GM21737 (cell line): ENCODE measurements at regions not wholly inside any gene's neighbourhood (a gene's known extent, or its start where the extent isn't known, plus 50 kb on each side); places are given as distances from the start of the nearest gene placed in this dataset.
"Not testable (repeated sequence)": the region's sequence is repeated elsewhere in the genome, so short reads cannot be mapped to it uniquely, and the experiment has no call there.

Experiments
- ATAC-seq: cut with Tn5 transposase; IDR thresholded peaks from one replicate; pipeline ENCODE4 v1.9.1; 2021; ENCODE audit warnings: mild to moderate bottlenecking, moderate library complexity; ENCODE audit not compliant: unreplicated experiment

DNA sequence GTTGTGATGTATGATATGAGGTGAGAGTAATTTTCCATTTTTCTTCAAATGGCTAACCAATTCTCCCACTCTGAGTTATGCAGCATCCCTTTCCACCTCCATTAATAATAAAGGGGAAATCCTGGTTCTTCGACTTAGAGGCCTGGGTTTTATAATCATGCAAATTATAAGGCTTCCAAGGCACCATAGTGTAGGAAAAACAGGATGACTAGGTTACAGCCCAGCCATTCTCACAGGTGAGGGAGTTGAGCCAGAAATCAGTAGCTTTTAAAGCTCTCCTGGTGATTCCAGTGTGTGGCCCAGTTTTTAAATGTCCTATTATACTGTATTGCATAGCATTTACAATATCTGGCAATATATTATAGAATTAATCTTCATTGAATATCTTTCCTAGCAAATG, 203.1 kb downstream of the ARHGEF9 start:
- ATAC-seq = no peak

DNA sequence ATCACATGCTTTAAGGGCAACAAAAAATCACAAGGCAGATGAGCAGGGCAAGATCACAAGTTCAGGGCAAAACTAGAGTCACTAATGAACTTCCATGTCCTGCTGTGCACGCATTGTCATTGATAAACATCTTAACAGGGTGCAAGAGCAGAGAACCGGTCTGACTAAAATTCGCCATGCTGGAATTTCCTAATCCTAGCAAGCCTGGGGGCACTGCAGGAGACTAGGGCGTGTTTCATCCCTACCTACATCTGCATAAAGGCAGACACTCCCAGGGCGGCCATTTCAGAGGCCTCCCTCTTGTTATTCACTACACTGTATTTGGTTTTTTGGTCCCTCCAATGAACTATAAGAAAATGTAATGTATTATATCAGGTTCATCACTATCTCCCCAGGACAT, 203.6 kb downstream of the ARHGEF9 start:
- no peak for ATAC-seq

DNA sequence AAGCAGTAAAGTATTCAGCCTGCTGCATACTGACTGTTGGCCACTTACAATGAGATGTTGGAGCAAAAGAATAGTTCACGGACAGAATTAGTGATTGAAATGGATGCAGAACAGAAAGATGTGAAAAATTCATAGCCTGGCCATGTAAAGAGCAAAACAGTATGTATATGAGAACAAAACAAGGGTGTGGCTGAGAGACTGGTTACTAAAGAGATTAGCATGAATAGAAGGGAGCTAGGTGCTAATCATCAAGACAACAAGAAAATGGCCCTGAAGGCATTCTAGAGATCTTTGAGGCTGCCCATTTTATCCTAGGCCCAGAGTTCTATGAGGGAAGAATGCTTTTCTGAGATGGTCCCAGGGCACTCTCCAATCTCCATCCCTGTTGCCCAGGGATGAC, 208.5 kb downstream of the ARHGEF9 start:
- ATAC-seq = no peak

DNA sequence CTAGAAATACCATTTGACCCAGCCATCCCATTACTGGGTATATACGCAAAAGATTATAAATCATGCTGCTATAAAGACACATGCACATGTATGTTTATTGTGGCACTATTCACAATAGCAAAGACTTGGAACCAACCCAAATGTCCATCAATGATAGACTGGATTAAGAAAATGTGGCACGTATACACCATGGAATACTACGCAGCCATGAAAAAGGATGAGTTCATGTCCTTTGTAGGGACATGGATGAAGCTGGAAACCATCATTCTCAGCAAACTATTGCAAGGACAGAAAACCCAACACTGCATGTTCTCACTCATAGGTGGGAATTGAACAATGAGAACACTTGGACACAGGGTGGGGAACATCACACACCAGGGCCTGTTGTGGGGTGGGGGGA, 209.3 kb downstream of the ARHGEF9 start:
- not testable (repeated sequence) for ATAC-seq

DNA sequence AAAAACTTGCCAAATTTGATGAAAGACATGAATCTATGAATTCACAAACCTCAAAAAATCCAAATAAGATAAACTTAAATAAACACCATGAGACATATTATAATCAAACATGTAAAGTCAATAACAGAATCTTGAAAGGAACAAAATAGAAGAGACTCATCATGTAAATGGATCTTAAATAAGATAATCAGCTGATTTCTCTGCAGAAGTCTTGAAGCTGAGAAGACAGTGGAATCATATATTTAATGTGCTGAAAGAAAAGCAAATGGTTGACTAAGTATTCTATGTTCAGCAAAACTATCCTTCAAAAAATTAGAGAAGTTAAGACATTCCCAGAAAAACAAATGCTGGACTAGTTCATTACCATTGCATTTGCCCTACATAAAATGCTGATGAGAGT, 215.7 kb upstream of the SPIN4 start:
- no peak for ATAC-seq

DNA sequence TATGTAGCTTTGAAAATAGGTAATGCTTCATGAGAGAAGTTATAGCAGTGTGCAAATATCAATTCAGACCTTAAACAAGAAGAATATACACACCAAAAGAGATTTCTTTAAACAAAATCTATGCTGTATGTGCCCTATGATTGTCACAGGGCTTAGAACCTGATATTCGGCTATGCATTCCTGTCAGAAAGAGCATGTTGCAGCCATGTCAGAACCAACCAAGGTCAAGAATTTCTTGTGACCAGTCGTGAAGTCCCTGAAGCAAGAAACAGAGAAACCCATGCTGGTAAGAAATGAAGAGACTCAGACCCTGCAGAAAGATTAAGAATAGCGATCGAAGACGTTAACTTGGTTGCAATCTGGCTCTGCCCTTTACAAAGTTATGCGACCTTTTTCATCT, 210.3 kb upstream of the SPIN4 start:
- ATAC-seq = no peak

DNA sequence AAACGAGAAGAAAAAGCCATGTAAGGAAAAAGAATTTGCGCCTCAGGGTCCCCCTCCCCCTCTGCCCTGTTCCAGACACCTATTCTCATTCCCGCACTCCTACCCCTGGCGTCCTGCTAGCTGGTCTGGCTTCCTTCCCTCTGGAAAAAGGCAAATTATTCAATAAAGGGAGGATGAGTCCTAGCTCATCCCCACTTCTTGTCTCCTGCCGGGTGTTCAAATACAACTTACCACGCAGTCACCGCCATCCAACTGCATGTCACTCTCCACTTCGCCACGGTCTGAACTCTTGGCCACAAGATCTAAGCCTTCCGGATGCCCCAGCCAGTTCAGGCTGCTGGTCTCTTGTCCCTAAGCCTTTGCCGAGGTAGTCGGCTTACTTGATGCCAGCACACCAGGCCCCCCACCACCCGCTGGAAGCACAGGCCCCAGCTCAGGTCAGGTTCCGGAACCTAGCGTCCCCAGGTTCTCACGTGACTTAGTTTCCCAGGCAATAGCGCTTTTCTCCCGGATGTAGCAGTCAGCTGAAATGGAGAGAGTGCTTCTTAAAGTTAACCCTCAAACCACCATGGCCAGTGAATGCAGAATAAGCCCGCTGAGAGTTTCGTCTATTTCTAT, 209.6 kb upstream of the SPIN4 start:
- peak; percentile 99 for ATAC-seq

DNA sequence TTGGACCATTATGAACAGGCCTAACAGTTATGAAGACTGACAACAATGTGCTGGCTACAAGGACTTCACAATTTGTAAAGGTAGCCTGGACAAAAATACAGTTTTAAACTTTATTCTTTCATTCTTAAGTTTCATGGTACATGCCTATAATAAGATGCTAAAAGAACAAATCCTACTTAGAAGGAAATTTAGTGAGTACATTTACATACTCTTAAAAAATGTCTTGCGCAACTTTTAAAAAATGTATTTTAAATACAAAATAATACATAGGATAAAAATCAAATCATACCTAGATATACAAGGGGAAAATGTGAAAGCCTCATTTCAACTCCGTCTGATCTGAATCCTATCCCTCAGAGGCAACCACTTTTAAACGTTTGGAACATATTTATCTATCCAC, 200.7 kb upstream of the SPIN4 start:
- no peak for ATAC-seq

DNA sequence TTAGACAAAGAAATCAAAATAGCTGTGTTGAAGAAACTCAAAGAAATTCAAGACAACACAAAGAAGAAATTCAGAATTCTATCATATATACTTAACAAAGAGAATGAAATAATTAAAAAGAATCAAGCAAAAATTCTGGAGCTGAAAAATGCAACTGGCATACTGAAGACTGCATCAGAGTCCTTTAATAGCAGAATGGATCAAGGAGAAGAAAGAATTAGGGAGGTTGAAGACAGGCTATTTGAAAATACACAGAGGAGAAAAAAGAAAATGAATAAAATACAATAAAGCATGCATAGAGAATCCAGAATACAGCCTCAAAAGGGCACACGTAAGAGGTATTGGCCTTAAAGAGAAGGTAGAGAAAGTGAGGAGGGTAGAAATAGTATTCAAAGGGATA, 179.5 kb upstream of the SPIN4 start:
- ATAC-seq = no peak

DNA sequence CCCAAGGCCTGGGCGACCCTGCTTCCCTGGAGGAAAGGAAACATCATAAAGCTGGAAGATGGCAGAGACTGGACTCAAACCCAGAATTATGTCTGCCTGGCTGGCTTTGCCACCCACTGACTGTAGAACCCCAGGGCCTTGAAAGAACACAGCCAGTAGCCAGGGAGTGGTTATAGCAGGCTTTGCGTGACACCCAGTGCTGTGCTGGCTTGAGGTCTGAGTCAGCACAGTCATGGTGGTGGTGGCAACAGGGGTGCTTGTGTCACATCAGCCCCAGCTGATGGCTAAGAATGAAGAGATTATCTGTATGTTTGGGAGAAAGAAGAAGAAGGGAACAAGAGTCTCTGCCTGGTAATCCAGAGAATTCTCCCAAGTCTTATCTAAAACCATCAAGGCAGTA, 178.8 kb upstream of the SPIN4 start:
- no peak for ATAC-seq

DNA sequence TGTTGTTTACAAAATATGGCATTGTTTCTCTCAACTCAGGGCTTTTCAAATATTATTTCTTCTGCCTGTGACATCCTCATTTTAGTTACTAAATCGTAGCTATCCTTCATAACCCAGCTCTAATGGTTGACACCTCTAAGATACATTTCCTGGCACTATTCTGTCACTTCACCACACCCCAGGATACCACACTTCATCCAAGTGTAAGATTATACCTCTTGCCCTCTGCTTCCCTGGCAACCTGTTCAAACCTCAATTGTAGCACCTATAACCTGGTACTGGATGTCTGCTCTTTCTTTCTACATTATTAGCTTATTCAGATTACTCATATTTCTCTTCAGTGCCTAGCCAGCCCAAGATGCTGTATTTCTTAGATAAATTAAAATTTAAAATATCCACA, 175.7 kb upstream of the SPIN4 start:
- ATAC-seq = no peak

DNA sequence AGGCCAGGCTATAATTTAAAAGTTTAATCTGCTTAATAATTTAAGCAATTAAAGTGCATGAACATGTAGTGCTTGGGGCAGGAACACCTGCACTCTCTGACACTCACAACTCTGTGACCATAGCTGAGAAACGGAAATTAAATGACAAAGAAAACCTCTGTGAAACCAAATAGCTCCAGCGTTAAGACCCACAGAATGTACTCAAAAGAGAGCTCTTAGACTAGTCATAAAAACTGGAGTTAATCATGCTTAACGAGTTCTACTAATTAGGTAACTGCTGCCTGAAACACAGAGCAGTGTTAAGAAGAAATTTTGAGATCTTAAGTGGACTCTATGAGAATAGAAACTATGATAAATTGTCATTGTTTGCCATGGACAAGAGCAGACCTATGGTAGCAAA, 174.4 kb upstream of the SPIN4 start:
- no peak for ATAC-seq

DNA sequence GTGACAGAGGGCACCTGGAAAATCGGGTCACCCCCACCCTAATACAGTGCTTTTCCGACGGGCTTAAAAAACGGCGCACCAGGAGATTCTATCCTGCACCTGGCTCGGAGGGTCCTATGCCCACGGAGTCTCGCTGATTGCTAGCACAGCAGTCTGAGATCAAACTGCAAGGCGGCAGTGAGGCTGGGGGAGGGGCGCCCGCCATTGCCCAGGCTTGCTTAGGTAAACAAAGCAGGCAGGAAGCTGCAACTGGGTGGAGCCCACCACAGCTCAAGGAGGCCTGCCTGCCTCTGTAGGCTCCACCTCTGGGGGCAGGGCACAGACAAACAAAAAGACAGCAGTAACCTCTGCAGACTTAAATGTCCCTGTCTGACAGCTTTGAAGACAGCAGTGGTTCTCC, 168.2 kb upstream of the SPIN4 start:
- ATAC-seq = not testable (repeated sequence)

DNA sequence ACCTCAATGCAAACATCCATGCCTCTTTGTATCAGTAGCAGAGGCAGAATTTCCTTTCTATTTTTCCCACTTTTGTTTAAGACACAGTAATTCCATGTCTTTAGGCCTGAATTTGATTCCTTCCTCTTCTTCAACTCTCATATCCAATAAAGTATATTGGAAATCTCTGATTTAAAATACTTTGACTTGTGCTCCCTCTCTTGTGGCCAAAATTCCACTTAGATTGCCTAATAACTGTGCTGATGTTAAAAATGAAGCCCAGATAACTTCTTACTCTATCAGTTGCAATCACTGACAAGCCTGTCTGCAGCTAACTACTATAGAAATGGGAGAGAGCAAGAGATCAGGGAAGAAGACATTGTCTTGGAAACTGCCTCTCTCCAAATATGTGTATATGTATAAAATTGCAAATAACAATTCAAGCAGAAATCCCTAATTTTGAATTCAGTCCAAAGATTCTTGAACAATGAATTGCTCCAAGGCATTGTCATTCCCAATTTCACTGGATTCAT, 163.5 kb upstream of the SPIN4 start:
- ATAC-seq = no peak

DNA sequence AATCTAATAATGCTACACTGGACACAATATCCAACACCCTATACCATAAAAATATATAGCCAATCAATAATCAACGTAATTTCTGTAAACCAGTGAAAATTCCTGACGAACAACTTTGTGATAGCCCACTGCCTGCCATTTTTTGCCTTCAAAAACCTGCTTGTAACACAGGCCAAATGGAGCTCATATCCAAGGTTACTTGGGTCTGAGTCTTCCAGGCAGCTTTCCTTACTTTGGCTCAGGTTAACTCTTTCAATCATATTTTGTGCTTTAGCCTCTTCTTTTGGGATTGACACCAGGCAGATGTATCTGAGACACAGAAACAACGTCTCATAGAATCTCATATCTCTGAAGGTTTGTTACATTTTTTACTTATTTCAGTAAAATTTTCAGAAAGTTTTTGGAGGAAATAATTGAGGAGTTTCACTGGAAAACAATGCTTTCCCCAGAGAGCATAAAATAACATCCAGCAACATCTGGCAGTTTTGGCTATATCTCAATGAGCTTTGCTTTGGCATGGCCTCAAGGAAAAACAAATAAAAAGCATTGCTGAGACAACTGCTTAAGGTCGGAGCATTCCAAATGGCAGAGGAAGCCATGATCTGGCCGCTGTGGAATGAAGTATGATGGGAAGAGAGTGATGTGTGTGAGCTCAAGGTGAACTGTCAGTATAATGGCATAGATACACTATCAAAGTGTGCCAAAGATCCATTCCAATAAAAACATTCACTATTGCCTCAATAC, 162.9 kb upstream of the SPIN4 start:
- no peak for ATAC-seq

DNA sequence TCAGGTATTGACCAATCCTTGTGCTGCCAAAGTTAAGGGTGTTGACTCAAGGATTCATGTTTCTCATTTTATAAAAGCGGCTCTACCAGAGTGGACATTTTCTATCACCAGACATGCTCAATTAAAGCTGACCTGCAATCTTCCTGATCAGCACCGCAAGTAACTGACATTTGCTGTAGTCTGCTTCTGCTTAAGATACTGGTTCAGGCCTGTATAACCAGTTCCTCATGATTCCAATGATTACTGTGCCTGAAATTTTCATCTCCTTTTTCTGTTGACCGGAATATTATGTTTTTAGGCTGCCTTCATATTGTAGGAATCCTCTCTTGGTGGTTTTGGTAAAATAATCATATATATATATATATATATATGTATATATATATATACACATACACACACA, 160.2 kb upstream of the SPIN4 start:
- no peak for ATAC-seq

DNA sequence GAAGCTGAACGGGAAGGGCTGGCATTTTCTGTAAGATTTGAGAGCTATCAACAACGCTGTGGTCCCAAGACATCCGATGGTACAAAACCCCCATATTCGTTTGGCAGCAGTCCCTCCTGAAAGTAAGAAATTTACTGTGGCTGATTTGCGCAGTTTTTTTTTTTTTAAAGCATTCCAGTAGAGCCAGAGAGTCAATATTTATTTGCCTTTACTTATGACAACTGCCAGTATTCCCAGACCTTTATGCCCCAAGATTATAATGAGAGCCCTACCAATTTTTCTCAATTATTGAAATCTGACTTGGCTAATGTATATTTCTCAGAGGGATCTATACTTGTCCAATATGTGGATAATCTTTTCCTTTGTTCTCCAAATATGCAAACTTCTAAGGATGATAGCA, 157.5 kb upstream of the SPIN4 start:
- ATAC-seq = no peak

DNA sequence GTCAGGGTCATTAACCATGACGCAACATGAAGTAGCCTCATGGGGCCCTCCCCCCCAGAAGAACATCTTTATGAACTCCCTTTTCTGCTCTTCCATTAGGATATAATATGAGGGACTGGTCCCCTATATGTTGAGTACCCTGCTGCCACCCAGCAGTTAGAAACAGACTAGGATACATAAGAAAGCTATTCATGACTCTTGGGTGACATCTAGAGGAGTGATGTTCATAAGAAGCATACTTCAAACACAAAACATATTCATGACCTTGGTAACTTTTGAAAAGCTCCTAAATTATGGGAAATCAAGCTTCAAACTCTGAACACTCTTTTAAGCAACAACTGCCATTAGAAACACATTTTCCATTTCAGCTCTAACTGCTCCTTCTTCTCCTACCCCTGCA, 155.2 kb upstream of the SPIN4 start:
- no peak for ATAC-seq

DNA sequence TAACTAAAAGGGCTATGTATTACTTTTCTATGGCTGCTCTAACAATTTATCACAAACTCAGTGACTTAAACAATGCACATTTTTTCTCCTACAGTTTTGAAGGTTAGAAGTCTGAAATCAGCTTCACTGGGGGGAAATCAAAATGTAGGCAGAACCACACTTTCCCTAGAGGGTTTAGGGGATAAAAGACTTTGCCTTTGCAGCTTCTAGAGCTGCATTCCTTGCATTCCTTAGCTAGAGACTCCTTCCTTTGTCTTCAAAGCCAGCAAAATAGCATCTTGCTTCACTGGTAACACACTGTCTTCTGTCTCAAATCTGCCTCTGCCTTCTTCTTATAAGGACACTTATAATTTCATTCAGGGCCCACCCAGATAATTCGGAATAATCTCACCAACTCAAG, 152.4 kb upstream of the SPIN4 start:
- ATAC-seq = no peak

DNA sequence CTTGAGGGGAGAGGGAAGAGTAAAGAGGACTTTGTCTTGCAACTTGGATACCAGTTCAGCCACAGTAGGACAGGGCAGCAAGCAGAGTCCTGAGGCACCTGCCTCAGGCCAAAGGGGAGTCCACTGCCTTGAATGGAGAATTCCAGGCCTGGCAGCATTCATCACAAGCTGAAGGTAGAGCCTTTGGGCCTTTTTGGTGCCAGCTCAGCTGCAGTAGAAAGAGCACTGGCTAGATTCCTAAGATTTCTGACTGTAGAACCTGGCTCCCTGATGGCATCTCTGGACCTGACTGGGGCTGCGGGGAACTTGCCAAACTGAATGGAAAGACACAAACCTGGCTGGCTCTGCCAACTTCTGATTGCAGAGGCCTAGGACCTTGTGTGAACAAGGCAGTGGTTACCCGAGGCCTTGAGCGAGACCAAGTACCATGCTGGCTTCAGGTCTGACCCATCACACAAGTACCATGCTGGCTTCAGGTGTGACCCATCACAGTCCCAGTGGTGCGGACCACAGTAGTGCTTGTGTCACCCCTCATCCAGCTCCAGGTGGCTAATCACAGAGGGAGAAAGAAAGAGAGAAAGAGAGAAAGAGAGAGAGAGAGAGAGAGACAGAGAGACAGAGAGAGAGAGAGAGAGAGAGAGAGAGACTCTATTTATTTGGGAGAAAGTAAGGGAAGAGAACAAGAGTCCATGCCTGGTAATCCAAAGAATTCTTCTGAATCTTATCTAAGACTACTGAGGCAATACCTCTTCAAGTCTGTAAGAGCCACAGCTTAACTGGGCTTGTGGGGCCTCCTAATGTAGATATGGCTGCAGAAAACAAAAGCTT, 137.6 kb upstream of the SPIN4 start:
- no peak for ATAC-seq

DNA sequence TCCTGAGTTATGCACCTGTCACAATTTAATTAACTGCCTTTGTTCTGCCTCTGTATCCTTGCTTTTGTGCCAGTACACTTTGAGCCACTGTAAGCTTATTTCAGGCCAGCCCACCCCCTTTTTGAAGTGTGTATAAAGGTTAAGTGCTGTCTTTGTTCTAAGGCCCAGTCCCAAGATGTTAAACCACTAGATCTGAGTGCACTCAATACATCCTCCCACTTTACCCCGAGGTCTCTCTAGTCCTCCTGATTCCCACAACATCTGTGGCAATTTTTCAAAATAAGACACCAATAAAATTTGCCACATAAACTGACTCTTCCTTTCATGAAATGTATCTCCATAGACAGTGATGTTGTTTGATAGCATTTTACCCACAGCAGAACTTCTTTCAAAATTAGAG, 124.1 kb upstream of the SPIN4 start:
- ATAC-seq = no peak

DNA sequence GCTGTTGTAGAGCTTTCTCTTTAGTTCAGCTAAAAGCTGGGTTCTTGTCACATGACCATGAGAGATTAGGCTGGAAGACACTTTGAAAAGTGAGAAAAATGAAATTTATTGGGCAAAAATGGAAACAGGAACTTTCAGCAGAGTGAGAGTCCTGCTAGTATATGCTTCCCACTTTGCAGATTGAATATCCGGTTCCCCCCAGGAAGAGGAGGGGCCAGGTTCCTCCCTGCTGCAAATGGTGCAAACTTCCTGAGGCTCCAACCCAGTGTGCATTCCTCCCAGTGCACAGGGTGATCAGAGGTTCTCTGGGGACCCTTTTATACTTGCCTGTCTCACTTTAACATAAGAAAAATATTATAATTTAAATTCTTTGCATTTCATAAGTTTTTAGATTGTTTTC, 119.9 kb upstream of the SPIN4 start:
- no peak for ATAC-seq
